ENCODE measurements at regions not wholly inside any gene's neighbourhood (a gene's known extent, or its start where the extent isn't known, plus 50 kb on each side); places are given as distances from the start of the nearest gene placed in this dataset.

DNA sequence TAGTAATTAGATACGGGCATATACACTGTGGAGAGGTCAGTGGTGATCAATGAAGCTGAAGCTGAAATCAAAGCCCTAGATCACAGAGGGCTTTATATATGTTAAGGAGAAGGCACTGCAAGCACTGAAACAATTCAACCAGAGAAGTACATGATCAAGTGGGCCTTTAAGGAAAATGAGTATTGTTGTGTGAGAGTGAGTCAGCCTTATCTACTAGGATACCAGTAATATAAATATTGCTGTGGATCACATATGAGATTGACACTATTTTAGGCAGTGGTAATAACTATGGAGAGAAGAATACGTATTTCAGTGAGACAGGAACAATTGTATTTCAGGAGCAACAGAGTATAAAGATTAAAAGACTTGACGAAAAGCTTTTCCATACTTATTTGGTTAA, 1172.2 kb upstream of the GJE1 start:
- H3K4me1 ChIP-seq (ENCODE audit: low read length) = no peaks in the 10 kb centered on the region
- H3K9me2 ChIP-seq (replicated peaks; ENCODE audit: insufficient read depth, low read length) = no peaks in the 10 kb centered on the region
- H3K79me2 ChIP-seq (ENCODE audit: low read length) = no peaks in the 10 kb centered on the region
- H2AFZ ChIP-seq (ENCODE audit: low read length) = no peak overlapping the region
- H3K4me2 ChIP-seq (ENCODE audit: low read depth, low read length) = no peak overlapping the region
- H3K36me3 ChIP-seq (replicated peaks; ENCODE audit: insufficient read depth, low read length) = no peaks in the 10 kb centered on the region
- H3K9ac ChIP-seq (ENCODE audit: low read length) = no peak overlapping the region
- H3K27ac ChIP-seq (ENCODE audit: low read length) = no peak overlapping the region
- no peaks in the 10 kb centered on the region for H3F3A ChIP-seq (ENCODE audit: insufficient read depth, low read length)
- H4K20me1 ChIP-seq (ENCODE audit: insufficient read depth, low read length) = no peaks in the 10 kb centered on the region
- H3K4me3 ChIP-seq (ENCODE audit: low read length) = no peak overlapping the region
- TF ChIP-seq EZH2phosphoT487 (IDR thresholded peaks at IDR 0.05; ENCODE audit: low read length) (no peak), EZH2 (optimal IDR thresholded peaks at IDR 0.05; ENCODE audit: low read depth, low read length) (no peak)
- TF ChIP-seq, protein P1, sequence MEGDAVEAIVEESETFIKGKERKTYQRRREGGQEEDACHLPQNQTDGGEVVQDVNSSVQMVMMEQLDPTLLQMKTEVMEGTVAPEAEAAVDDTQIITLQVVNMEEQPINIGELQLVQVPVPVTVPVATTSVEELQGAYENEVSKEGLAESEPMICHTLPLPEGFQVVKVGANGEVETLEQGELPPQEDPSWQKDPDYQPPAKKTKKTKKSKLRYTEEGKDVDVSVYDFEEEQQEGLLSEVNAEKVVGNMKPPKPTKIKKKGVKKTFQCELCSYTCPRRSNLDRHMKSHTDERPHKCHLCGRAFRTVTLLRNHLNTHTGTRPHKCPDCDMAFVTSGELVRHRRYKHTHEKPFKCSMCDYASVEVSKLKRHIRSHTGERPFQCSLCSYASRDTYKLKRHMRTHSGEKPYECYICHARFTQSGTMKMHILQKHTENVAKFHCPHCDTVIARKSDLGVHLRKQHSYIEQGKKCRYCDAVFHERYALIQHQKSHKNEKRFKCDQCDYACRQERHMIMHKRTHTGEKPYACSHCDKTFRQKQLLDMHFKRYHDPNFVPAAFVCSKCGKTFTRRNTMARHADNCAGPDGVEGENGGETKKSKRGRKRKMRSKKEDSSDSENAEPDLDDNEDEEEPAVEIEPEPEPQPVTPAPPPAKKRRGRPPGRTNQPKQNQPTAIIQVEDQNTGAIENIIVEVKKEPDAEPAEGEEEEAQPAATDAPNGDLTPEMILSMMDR (IDR thresholded peaks at IDR 0.05; ENCODE audit: low read length) = no peak
- no peak for DNase-seq
- H3K27me3 ChIP-seq (replicated peaks; ENCODE audit: insufficient read depth, low read length) = no peaks in the 10 kb centered on the region
- no peaks in the 10 kb centered on the region for H3K9me3 ChIP-seq (replicated peaks; ENCODE audit: insufficient read depth, low read length)

DNA sequence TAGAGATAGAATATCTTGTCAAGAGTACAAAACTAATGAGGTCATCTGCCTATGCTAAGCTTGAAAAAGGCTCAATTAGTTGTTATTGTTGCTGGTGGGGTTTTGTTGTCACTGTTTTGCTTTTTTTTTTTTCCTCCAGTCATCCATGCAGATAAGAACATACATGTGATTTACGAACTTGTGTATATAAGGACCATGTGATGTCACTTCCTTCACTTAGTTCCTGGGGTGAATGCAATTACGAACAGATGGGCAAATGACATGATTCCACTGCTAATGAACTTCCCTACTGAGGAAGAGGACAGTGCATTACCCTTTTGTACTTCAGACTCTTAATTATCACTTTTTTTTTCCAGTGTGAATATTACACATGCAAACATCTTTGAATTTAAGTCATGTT, 1175.3 kb upstream of the GJE1 start:
- Histone ChIP-seq H3K27ac (ENCODE audit: low read length) (no peak overlapping the region), H3K9me2 (replicated peaks; ENCODE audit: insufficient read depth, low read length) (no peaks in the 10 kb centered on the region), H2AFZ (ENCODE audit: low read length) (no peak overlapping the region), H3K4me1 (ENCODE audit: low read length) (no peaks in the 10 kb centered on the region), H3K27me3 (replicated peaks; ENCODE audit: insufficient read depth, low read length) (no peaks in the 10 kb centered on the region), H4K20me1 (ENCODE audit: insufficient read depth, low read length) (no peaks in the 10 kb centered on the region), H3F3A (ENCODE audit: insufficient read depth, low read length) (no peaks in the 10 kb centered on the region), H3K4me3 (ENCODE audit: low read length) (no peak overlapping the region), H3K36me3 (replicated peaks; ENCODE audit: insufficient read depth, low read length) (no peaks in the 10 kb centered on the region), H3K4me2 (ENCODE audit: low read depth, low read length) (no peak overlapping the region), H3K9me3 (replicated peaks; ENCODE audit: insufficient read depth, low read length) (no peaks in the 10 kb centered on the region), H3K79me2 (ENCODE audit: low read length) (no peaks in the 10 kb centered on the region), H3K9ac (ENCODE audit: low read length) (no peak overlapping the region)
- TF ChIP-seq, protein P1 (IDR thresholded peaks at IDR 0.05; ENCODE audit: low read length) = no peak
- TF ChIP-seq EZH2phosphoT487 (IDR thresholded peaks at IDR 0.05; ENCODE audit: low read length) = no peak
- TF ChIP-seq EZH2 (optimal IDR thresholded peaks at IDR 0.05; ENCODE audit: low read depth, low read length) = no peak
- DNase-seq = no peak

DNA sequence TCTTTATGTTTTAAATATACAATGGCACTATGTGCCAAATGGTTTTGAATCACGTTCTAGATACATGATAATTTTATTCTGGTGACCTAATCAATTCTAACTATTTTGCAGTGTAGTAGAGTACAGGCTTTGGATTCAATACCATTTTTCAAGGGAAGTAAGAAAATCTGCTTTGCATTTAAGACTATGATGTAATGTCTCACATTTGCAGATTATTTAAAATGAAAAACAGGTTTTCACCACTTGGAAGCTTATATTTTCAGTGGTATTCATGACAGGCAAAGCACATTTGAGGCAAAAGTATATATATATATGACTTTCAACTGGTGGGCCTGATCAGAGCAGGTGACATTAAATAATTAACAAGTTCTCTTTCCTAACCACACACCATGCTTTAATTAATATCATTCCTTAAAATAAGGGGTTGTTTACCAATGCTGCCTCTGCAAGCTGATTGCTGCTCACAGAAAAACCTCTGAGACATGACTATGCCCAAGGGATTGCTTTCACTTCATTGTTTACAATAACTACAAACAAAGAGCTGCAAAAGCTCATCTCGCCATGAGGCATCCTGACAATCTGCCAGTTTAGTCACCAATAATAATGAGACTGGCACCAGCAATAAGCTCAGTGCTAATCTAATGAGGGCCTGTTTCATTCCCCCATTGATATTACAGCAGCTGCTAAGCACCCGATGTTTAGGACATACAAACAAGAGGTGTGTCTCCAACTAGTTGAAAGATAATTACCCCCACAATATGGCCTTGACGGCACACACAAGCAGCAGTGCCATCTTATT, 1176.0 kb upstream of the GJE1 start:
- no peak overlapping the region for H3K4me2 ChIP-seq (ENCODE audit: low read depth, low read length)
- TF ChIP-seq EZH2 (optimal IDR thresholded peaks at IDR 0.05; ENCODE audit: low read depth, low read length) (no peak), EZH2phosphoT487 (IDR thresholded peaks at IDR 0.05; ENCODE audit: low read length) (no peak)
- TF ChIP-seq, protein P1 (IDR thresholded peaks at IDR 0.05; ENCODE audit: low read length) = no peak
- H3K27ac ChIP-seq (ENCODE audit: low read length) = no peak overlapping the region
- H3K4me1 ChIP-seq (ENCODE audit: low read length) = no peaks in the 10 kb centered on the region
- H3K9me3 ChIP-seq (replicated peaks; ENCODE audit: insufficient read depth, low read length) = no peaks in the 10 kb centered on the region
- H3K4me3 ChIP-seq (ENCODE audit: low read length) = no peak overlapping the region
- no peak overlapping the region for H3K9ac ChIP-seq (ENCODE audit: low read length)
- no peak overlapping the region for H2AFZ ChIP-seq (ENCODE audit: low read length)
- no peak for DNase-seq
- no peaks in the 10 kb centered on the region for H3K79me2 ChIP-seq (ENCODE audit: low read length)
- no peaks in the 10 kb centered on the region for H3K27me3 ChIP-seq (replicated peaks; ENCODE audit: insufficient read depth, low read length)
- H3K36me3 ChIP-seq (replicated peaks; ENCODE audit: insufficient read depth, low read length) = no peaks in the 10 kb centered on the region
- H4K20me1 ChIP-seq (ENCODE audit: insufficient read depth, low read length) = no peaks in the 10 kb centered on the region
- no peaks in the 10 kb centered on the region for H3F3A ChIP-seq (ENCODE audit: insufficient read depth, low read length)
- no peaks in the 10 kb centered on the region for H3K9me2 ChIP-seq (replicated peaks; ENCODE audit: insufficient read depth, low read length)
